IPS DF 6.9 (cell line): ENCODE measurements at regions not wholly inside any gene's neighbourhood (a gene's known extent, or its start where the extent isn't known, plus 50 kb on each side); places are given as distances from the start of the nearest gene placed in this dataset.

Source experiments
- DNase-seq: peaks from one replicate; pipeline ENCODE4 v3.0.0-alpha.2; 2013; ENCODE audit warnings: low read depth, low spot score
- H3K27ac ChIP-seq: one replicate; pipeline ENCODE4 v1.5.1; 2013; ENCODE audit warnings: low read length, control low read depth
- H3K27me3 ChIP-seq: 2 replicates; pipeline ENCODE4 v1.6.1; 2013; ENCODE audit warnings: mild to moderate bottlenecking, low read length; ENCODE audit not compliant: control insufficient read depth, insufficient read depth
- H3K36me3 ChIP-seq: 2 replicates; pipeline ENCODE4 v1.6.1; 2013; ENCODE audit warnings: low read length; ENCODE audit not compliant: control insufficient read depth, insufficient read depth
- H3K4me1 ChIP-seq: 2 replicates; pipeline ENCODE4 v1.6.1; 2013; ENCODE audit warnings: low read length; ENCODE audit not compliant: control insufficient read depth, insufficient read depth
- H3K4me3 ChIP-seq: 2 replicates; pipeline ENCODE4 v1.5.1; 2013; ENCODE audit warnings: mild to moderate bottlenecking, low read length
- H3K9me3 ChIP-seq: 2 replicates; pipeline ENCODE4 v1.6.1; 2013; ENCODE audit warnings: low read length, inconsistent platforms; ENCODE audit not compliant: control insufficient read depth, insufficient read depth
- WGBS: extraction: QIAGEN DNeasy Blood & Tissue Kit; methylation state at CpG from one replicate; pipeline ENCODE4 v1.1.7; 2013; ENCODE audit warnings: mixed read lengths, missing lambda C conversion rate; ENCODE audit not compliant: insufficient read length, insufficient coverage; 5-methylcytosine and 5-hydroxymethylcytosine counted together

DNA sequence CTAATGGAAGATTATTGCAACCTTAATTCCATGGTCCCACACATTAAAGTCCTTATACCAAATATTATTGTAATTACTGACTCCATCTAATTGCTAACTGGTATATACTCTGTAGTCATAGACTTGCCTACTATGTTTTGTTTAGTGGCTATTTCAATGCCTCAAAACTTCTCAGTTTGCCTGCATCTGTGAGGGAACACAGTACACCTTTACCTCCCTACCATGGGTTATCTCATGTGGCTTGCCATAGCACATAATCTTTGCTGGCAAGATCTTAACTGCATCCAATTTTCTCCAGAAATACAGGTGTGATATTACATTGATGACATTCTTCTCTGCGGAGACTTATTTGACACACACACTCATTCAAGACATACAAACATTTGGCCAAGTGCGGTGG is 107.1 kb upstream of the ZNF184 start:
- Histone ChIP-seq H3K27ac (no peak overlapping the region), H3K36me3 (no peaks in the 10 kb centered on the region), H3K9me3 (no peaks in the 10 kb centered on the region), H3K27me3 (no peaks in the 10 kb centered on the region), H3K4me1 (no peaks in the 10 kb centered on the region), H3K4me3 (no peak overlapping the region)
- no peak for DNase-seq
- WGBS, result no CpG with 5 or more reads among the region's 2 CpGs

DNA sequence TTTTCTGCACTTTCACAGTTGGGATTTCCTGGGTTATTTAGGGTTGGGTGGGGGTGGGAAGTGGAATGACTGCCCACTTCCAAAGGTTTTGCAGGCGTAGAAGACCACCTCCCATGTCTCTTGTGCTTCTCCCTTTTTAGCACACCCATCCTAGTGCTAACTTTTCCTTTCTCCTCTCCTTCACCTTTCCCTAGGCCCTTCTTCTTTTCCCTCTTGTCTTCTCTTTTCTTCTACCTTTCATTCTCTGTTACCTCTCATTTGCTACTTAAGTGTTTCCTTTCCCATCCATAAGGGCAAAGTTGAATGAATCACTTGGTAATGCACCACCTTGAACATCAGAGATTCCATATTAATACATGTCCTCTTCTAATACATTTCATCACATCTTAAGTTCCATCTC is 105.0 kb upstream of the ZNF184 start:
- Histone ChIP-seq H3K9me3 (no peaks in the 10 kb centered on the region), H3K27me3 (no peaks in the 10 kb centered on the region), H3K4me1 (no peaks in the 10 kb centered on the region), H3K36me3 (no peaks in the 10 kb centered on the region), H3K27ac (no peak overlapping the region), H3K4me3 (no peak overlapping the region)
- WGBS, result no CpG with 5 or more reads among the region's 1 CpG
- no peak for DNase-seq

- WGBS, result no CpG with 5 or more reads among the region's 10 CpGs
- no peak for DNase-seq
- H3K27me3 ChIP-seq, result no peaks in the 10 kb centered on the region
- H3K4me1 ChIP-seq, result no peaks in the 10 kb centered on the region
- H3K27ac ChIP-seq, result no peak overlapping the region
- H3K9me3 ChIP-seq, result no peaks in the 10 kb centered on the region
- H3K36me3 ChIP-seq, result no peaks in the 10 kb centered on the region
- peak overlapping the region; percentile 20; the same call in 1 of the 2 replicates for H3K4me3 ChIP-seq
Measured at GRCh38 chr6:27575594-27576361, 102.9 kb upstream of the ZNF184 start.

DNA sequence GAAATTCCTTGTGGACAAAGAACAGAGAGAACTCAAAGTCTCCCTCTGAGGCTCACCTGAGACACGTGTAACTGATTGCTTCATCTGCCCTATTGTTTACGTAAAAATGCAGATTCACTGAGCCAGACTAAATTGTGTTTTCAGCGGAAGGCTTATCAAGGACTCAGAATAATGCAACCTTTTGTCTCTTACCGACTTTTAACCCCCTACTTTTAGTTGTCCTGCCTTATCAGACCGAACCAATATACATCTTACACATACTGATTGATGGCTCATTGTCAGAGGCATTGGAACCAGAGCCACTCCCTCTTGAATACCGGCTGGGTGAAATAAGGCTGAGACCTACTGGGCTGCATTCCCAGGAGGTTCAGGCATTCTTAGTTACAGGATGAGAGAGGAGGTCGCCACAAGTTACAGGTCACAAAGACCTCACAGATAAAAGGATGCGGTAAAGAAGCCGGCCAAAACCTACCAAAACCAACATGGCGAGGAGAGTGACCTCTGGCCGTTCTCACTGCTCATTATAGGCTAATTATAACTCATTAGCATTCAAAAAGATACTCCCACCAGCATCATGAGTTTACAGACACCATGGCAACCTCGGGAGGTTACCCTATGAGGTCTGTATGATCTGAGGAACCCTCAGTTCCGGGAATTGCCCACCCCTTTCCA is 95.5 kb upstream of the ZNF184 start:
- no peaks in the 10 kb centered on the region for H3K27me3 ChIP-seq
- H3K36me3 ChIP-seq, result no peaks in the 10 kb centered on the region
- H3K9me3 ChIP-seq, result no peaks in the 10 kb centered on the region
- H3K4me3 ChIP-seq, result no peak overlapping the region
- no peak overlapping the region for H3K27ac ChIP-seq
- WGBS, result no CpG with 5 or more reads among the region's 13 CpGs
- DNase-seq, result no peak
- no peaks in the 10 kb centered on the region for H3K4me1 ChIP-seq

- DNase-seq, result no peak
- no peaks in the 10 kb centered on the region for H3K4me1 ChIP-seq
- H3K9me3 ChIP-seq, result no peaks in the 10 kb centered on the region
- peak overlapping the region; percentile 52; the same call in 1 of the 2 replicates for H3K4me3 ChIP-seq
- H3K36me3 ChIP-seq, result no peaks in the 10 kb centered on the region
- H3K27ac ChIP-seq, result no peak overlapping the region
- WGBS, result no CpG with 5 or more reads among the region's 41 CpGs
- no peaks in the 10 kb centered on the region for H3K27me3 ChIP-seq
Measured at GRCh38 chr6:27565839-27566779, 93.2 kb upstream of the ZNF184 start.

- H3K36me3 ChIP-seq, result no peaks in the 10 kb centered on the region
- no peak overlapping the region for H3K27ac ChIP-seq
- H3K4me1 ChIP-seq, result no peaks in the 10 kb centered on the region
- no peaks in the 10 kb centered on the region for H3K9me3 ChIP-seq
- no peak for DNase-seq
- peak overlapping the region; percentile 89; the same call in 1 of the 2 replicates for H3K4me3 ChIP-seq
- no CpG with 5 or more reads among the region's 11 CpGs for WGBS
- no peaks in the 10 kb centered on the region for H3K27me3 ChIP-seq
Measured at GRCh38 chr6:27562027-27562410, 89.1 kb upstream of the ZNF184 start.

GRCh38 chr6:27558028-27558724 is 85.3 kb upstream of the ZNF184 start:
- WGBS, result no CpG with 5 or more reads among the region's 31 CpGs
- no peaks in the 10 kb centered on the region for H3K27me3 ChIP-seq
- H3K4me1 ChIP-seq, result no peaks in the 10 kb centered on the region

GRCh38 chr6:27556406-27556805 is 83.5 kb upstream of the ZNF184 start:
- no CpG with 5 or more reads among the region's 4 CpGs for WGBS
- Histone ChIP-seq H3K27ac (no peak overlapping the region), H3K27me3 (no peaks in the 10 kb centered on the region), H3K4me3 (no peak overlapping the region), H3K36me3 (no peaks in the 10 kb centered on the region), H3K4me1 (no peaks in the 10 kb centered on the region), H3K9me3 (no peaks in the 10 kb centered on the region)
- DNase-seq, result no peak

More at GRCh38 chr6:27558028-27558724, 85.3 kb upstream of the ZNF184 start:
- H3K27ac ChIP-seq, result no peak overlapping the region
- no peaks in the 10 kb centered on the region for H3K9me3 ChIP-seq
- H3K4me3 ChIP-seq, result no peak overlapping the region
- no peaks in the 10 kb centered on the region for H3K36me3 ChIP-seq
- DNase-seq, result no peak

GRCh38 chr6:27553123-27553904 is 80.4 kb upstream of the ZNF184 start:
- Histone ChIP-seq H3K27ac (no peak overlapping the region), H3K27me3 (no peaks in the 10 kb centered on the region), H3K4me1 (no peaks in the 10 kb centered on the region), H3K4me3 (peak overlapping the region; percentile 59; the same call in 1 of the 2 replicates), H3K36me3 (no peaks in the 10 kb centered on the region), H3K9me3 (no peaks in the 10 kb centered on the region)
- no CpG with 5 or more reads among the region's 23 CpGs for WGBS
- peak; percentile 77 for DNase-seq
